GM23248 (cell line): ENCODE measurements at regions not wholly inside any gene's neighbourhood (a gene's known extent, or its start where the extent isn't known, plus 50 kb on each side); places are given as distances from the start of the nearest gene placed in this dataset.

Source experiments
- EZH2 ChIP-seq: fragments of 200-600 bp; sonication (generic); IDR thresholded peaks from 2 replicates; pipeline ENCODE4 v1.6.1; 2018; ENCODE audit warnings: antibody characterized with exemption, mild to moderate bottlenecking; ENCODE audit not compliant: insufficient read depth, poor library complexity, severe bottlenecking
- EZH2phosphoT487 ChIP-seq: fragments of 200-600 bp; sonication (generic); IDR thresholded peaks from 2 replicates; pipeline ENCODE4 v1.6.1; 2018; ENCODE audit warnings: antibody characterized with exemption, moderate library complexity, mild to moderate bottlenecking, low read depth; ENCODE audit not compliant: insufficient read depth

DNA sequence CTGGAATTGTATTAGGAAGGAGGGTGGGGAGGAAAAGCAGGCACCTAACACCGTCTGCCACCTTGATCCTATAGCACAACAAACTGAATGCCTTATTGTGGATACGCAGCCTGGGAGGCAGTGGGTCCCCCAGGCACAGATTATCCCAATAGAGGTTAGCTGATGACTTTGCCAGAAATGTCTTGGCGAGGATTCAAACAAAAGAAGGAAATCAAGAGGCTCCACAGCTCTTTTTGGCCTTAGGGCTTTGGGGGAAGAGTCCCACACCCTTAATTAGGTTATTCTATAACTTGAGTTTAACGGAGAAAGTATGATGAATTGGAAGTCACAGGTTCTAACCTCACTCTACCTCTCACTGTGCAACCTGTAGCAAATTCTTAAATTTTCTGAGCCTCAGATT is 102.0 kb downstream of the MRPL14 start:
- TF ChIP-seq EZH2 = no peak
- no peak for TF ChIP-seq EZH2phosphoT487
